Erythroblast (primary cell): ENCODE measurements at regions not wholly inside any gene's neighbourhood (a gene's known extent, or its start where the extent isn't known, plus 50 kb on each side); places are given as distances from the start of the nearest gene placed in this dataset.

ENCODE experiments used
- GATA1 ChIP-seq: IDR thresholded peaks from 2 replicates; pipeline ENCODE4 v1.6.1; 2011; ENCODE audit warnings: low read depth, mild to moderate bottlenecking, control low read depth, low read length, moderate library complexity
- POLR2A ChIP-seq: IDR thresholded peaks from 2 replicates; pipeline ENCODE4 v1.6.1; 2011; ENCODE audit warnings: mild to moderate bottlenecking, low read length

GRCh38 chr4:14165222-14165920 is 537.8 kb upstream of the BOD1L1 start:
- no peak for TF ChIP-seq POLR2A
- TF ChIP-seq GATA1: no peak
